ENCODE measurements at regions not wholly inside any gene's neighbourhood (a gene's known extent, or its start where the extent isn't known, plus 50 kb on each side); places are given as distances from the start of the nearest gene placed in this dataset.

DNA sequence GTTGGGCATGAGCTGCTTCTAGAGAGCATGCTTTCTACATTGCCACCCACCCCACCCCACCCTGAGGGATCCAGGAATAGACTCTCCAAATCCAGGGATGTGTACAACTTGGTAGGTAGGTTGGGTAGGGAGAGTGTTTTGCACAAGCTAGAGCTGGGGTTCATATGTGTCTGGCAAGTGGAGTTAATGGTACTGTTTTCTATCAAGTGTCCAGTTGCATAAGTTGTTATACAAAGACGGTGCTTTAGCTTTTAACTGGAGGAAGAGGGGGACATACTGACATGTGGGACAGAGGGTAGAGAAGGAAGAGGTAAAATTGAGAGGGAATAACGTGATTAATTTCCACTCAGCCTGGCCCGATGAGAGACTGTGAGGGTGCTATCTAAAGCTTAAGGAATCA, 51.0 kb upstream of the TNC start:
- ChIA-PET POLR2A (interaction anchor here (0.9 kb wide), 1 partner anchor 12 kb away, joined by 4 read pairs; no protein-coding TSS in a partner anchor), CTCF (no interaction called here)
- Histone ChIP-seq H3K27ac (ENCODE audit: low read depth, low read length) (no peak overlapping the region), H3K27me3 (ENCODE audit: control insufficient read depth, insufficient read depth, low read length) (no peaks in the 10 kb centered on the region), H3K9me3 (ENCODE audit: control insufficient read depth, insufficient read depth, low read length) (no peaks in the 10 kb centered on the region), H3K4me3 (ENCODE audit: low read depth, low read length) (no peak overlapping the region)
- TF ChIP-seq, protein P1, sequence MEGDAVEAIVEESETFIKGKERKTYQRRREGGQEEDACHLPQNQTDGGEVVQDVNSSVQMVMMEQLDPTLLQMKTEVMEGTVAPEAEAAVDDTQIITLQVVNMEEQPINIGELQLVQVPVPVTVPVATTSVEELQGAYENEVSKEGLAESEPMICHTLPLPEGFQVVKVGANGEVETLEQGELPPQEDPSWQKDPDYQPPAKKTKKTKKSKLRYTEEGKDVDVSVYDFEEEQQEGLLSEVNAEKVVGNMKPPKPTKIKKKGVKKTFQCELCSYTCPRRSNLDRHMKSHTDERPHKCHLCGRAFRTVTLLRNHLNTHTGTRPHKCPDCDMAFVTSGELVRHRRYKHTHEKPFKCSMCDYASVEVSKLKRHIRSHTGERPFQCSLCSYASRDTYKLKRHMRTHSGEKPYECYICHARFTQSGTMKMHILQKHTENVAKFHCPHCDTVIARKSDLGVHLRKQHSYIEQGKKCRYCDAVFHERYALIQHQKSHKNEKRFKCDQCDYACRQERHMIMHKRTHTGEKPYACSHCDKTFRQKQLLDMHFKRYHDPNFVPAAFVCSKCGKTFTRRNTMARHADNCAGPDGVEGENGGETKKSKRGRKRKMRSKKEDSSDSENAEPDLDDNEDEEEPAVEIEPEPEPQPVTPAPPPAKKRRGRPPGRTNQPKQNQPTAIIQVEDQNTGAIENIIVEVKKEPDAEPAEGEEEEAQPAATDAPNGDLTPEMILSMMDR (IDR thresholded peaks at IDR 0.05; ENCODE audit: low read depth, low read length) = no peak
- no peak for DNase-seq (ENCODE audit: low read depth, low spot score)

DNA sequence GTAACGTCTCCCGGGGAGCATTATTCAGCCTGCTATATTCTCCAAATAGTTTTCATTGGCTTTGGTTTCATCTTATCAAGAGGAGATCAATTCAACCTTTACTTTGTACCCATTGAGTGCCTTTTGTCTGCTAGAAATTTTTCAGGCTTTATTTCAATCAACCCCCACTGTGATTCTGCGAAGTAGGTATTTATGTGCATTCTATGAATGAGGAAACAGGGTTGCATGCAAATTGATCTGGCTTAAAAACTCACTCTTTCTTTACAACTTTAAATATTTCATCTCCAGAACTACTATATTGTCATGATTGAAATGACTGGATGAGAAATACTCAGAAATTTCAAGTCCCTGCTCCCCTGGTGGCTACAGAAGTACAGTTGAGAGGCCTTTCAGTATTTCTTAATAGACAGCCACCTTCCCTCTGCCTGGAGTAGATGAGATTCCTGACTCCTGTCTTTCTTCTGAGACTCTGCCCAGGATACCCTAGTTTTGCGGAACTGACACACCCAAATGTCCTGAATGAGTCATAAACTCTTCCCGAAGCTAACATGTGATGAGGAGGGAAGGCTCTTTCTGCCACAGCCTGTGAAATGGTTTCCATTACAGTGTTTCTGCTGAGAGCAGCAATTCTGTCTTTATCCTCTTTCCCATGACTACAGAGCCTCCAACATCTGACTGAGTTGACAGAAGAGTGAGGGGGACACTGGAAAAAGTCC, 52.6 kb upstream of the TNC start:
- no peak for DNase-seq (ENCODE audit: low read depth, low spot score)
- ChIA-PET POLR2A (no interaction called here), CTCF (no interaction called here)
- H3K27me3 ChIP-seq (ENCODE audit: control insufficient read depth, insufficient read depth, low read length) = no peaks in the 10 kb centered on the region
- H3K4me3 ChIP-seq (ENCODE audit: low read depth, low read length) = no peak overlapping the region
- H3K27ac ChIP-seq (ENCODE audit: low read depth, low read length) = no peak overlapping the region
- no peaks in the 10 kb centered on the region for H3K9me3 ChIP-seq (ENCODE audit: control insufficient read depth, insufficient read depth, low read length)
- TF ChIP-seq, protein P1 (IDR thresholded peaks at IDR 0.05; ENCODE audit: low read depth, low read length) = no peak

DNA sequence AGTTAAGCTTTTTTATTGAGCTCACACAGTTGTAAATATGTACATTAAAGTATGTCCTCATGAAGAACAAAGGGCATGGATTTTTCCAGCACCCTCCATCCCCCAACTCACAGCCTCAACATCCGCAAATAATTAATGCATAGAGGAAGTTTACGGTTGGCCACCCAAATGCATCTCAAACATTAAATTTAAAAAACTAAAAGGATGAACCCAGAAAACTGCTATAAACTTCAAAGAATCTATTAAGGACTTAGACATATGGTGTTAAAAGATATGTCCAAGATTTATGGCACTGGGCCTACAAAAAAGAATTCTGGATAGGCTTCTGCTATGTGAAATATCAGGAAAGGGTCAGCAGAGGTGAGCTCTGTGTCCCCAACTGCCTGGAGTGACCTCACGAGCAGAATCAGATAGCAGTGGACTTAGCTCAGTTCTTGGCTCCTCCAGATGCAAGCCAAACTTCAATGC, 54.0 kb upstream of the TNC start:
- DNase-seq (ENCODE audit: low read depth, low spot score) = no peak
- ChIA-PET POLR2A (no interaction called here), CTCF (interaction anchor here (0.6 kb wide), 1 partner anchor 16 kb away, joined by 3 read pairs; no protein-coding TSS in a partner anchor)
- H3K9me3 ChIP-seq (ENCODE audit: control insufficient read depth, insufficient read depth, low read length) = no peaks in the 10 kb centered on the region
- H3K4me3 ChIP-seq (ENCODE audit: low read depth, low read length) = no peak overlapping the region
- H3K27ac ChIP-seq (ENCODE audit: low read depth, low read length) = no peak overlapping the region
- H3K27me3 ChIP-seq (ENCODE audit: control insufficient read depth, insufficient read depth, low read length) = no peaks in the 10 kb centered on the region
- TF ChIP-seq, protein P1 (IDR thresholded peaks at IDR 0.05; ENCODE audit: low read depth, low read length) = no peak

DNA sequence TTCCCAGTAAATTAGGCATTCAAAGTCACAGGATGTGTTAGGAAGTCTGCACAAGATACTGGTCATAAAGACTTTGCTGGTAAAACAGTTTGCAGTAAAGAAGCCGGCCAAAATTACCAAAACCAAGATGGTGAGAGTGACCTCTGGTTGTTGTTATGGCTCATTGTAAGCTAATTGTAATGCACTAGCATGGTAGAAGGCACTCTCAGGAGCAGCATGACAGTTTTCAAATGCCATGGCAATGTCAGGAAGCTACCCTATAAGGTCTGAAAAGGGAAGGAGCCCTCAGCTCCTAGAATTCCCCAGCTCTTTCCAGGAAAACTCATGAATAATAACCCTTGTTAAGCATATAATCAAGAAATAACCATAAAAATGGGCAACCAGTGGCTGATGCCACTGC, 64.3 kb upstream of the TNC start:
- CTCF ChIA-PET = no interaction called here
- Histone ChIP-seq H3K9me3 (ENCODE audit: control insufficient read depth, insufficient read depth, low read length) (no peaks in the 10 kb centered on the region), H3K4me3 (ENCODE audit: low read depth, low read length) (no peak overlapping the region), H3K27me3 (ENCODE audit: control insufficient read depth, insufficient read depth, low read length) (no peaks in the 10 kb centered on the region), H3K27ac (ENCODE audit: low read depth, low read length) (no peak overlapping the region)
- POLR2A ChIA-PET = no interaction called here
- TF ChIP-seq, protein P1 (IDR thresholded peaks at IDR 0.05; ENCODE audit: low read depth, low read length) = no peak
- no peak for DNase-seq (ENCODE audit: low read depth, low spot score)

DNA sequence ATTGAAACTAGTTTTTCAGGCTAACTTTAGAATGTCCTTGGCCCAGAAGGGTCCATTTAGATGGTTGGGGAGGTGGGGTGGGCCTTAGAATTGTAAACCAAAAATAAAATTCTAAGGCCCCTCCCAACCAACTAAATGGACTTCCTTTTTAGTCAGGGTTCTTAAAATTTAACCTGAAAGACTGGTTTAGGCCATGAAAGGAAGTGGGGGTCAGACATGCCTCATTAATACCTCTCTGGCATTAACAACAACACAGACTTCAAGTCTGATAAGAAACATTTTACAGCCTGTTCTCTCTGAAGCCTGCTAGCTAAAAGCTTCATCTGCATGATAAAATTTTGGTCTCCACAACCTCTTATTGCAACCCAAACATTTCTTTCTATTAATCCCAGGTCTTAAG, 65.5 kb upstream of the TNC start:
- no peak for DNase-seq (ENCODE audit: low read depth, low spot score)
- no peak overlapping the region for H3K4me3 ChIP-seq (ENCODE audit: low read depth, low read length)
- POLR2A ChIA-PET = no interaction called here
- H3K27ac ChIP-seq (ENCODE audit: low read depth, low read length) = no peak overlapping the region
- CTCF ChIA-PET = no interaction called here
- TF ChIP-seq, protein P1 (IDR thresholded peaks at IDR 0.05; ENCODE audit: low read depth, low read length) = no peak
- no peaks in the 10 kb centered on the region for H3K27me3 ChIP-seq (ENCODE audit: control insufficient read depth, insufficient read depth, low read length)
- no peaks in the 10 kb centered on the region for H3K9me3 ChIP-seq (ENCODE audit: control insufficient read depth, insufficient read depth, low read length)
